H1 (cell line): ENCODE measurements at regions not wholly inside any gene's neighbourhood (a gene's known extent, or its start where the extent isn't known, plus 50 kb on each side); places are given as distances from the start of the nearest gene placed in this dataset.

ENCODE experiments used
- CTCF ChIA-PET: fragments of 300-600 bp; sonication (Branson Sonifier 250); formaldehyde crosslinking; loops from one replicate; lab custom pipeline; 2021; ENCODE audit not compliant: partially characterized antibody; lab: Charles Lee
- POLR2A ChIA-PET: fragments of 300-600 bp; sonication (Branson Sonifier 250); formaldehyde crosslinking; loops from one replicate; lab custom pipeline; 2021; ENCODE audit warnings: inconsistent platforms; ENCODE audit not compliant: partially characterized antibody; lab: Charles Lee
- DNase-seq, 2 experiments: peaks; one replicate each; pipeline versions ENCODE4 v3.0.0 to v3.0.0-alpha.2; 2010 to 2022; ENCODE audit warnings: low spot score in 2 of 2, low read depth in 1 of 2, mixed read lengths in 1 of 2
- FAIRE-seq: peaks from 2 replicates; lab custom pipeline; 2011; peaks lifted over from hg19 to GRCh38; lab: Jason Lieb, UNC
- H2AFZ ChIP-seq: 2 replicates; pipeline ENCODE4 v1.8.1; 2012; ENCODE audit warnings: low read length, inconsistent platforms
- H2AK5ac ChIP-seq: 2 replicates; pipeline ENCODE4 v1.6.1; 2013; ENCODE audit warnings: low read depth, low read length
- H2BK120ac ChIP-seq: replicated peaks from 2 replicates; pipeline ENCODE3; 2013; ENCODE audit warnings: low read depth, low read length, inconsistent platforms
- H2BK12ac ChIP-seq: 2 replicates; pipeline ENCODE4 v1.6.1; 2013; ENCODE audit warnings: low read depth, low read length
- H2BK15ac ChIP-seq: 2 replicates; pipeline ENCODE4 v1.6.1; 2013; ENCODE audit warnings: low read length
- H2BK20ac ChIP-seq: 2 replicates; pipeline ENCODE4 v1.6.1; 2013; ENCODE audit warnings: low read length
- H2BK5ac ChIP-seq: 2 replicates; pipeline ENCODE4 v1.6.1; 2013; ENCODE audit warnings: low read depth, low read length
- H3K14ac ChIP-seq: 2 replicates; pipeline ENCODE4 v1.6.1; 2013; ENCODE audit warnings: inconsistent platforms; ENCODE audit not compliant: insufficient read length
- H3K18ac ChIP-seq: 2 replicates; pipeline ENCODE4 v1.6.1; 2013; ENCODE audit warnings: low read length; ENCODE audit errors: extremely low read depth
- H3K23ac ChIP-seq: 2 replicates; pipeline ENCODE4 v1.6.1; 2013; ENCODE audit warnings: inconsistent platforms; ENCODE audit not compliant: insufficient read length
- H3K23me2 ChIP-seq: 2 replicates; pipeline ENCODE4 v1.6.1; 2013; ENCODE audit warnings: low read depth, low read length
- H3K27ac ChIP-seq: 2 replicates; pipeline ENCODE4 v1.6.1; 2011; ENCODE audit warnings: low read depth, low read length, inconsistent platforms
- H3K27me3 ChIP-seq, 4 experiments: replicated peaks in 1 of 4; 1 replicate in 1 of 4; 2 replicates in 3 of 4; pipeline versions ENCODE4 v1.6.1 to v1.8.1; 2011 to 2013; ENCODE audit warnings: low read length in 3 of 4, mild to moderate bottlenecking in 3 of 4, inconsistent platforms in 2 of 4, mixed read lengths in 2 of 4, moderate library complexity in 1 of 4; ENCODE audit not compliant: control insufficient read depth in 3 of 4, insufficient read depth in 3 of 4; ENCODE audit errors: extremely low read depth in 1 of 4
- H3K36me3 ChIP-seq, 4 experiments: 2 replicates each; pipeline versions ENCODE4 v1.6.1 to v1.8.1; 2011 to 2013; ENCODE audit warnings: mild to moderate bottlenecking in 4 of 4, low read length in 3 of 4, moderate library complexity in 2 of 4, control low read depth in 1 of 4, inconsistent platforms in 1 of 4; ENCODE audit not compliant: insufficient read depth in 4 of 4, control insufficient read depth in 2 of 4
- H3K4ac ChIP-seq: replicated peaks from 2 replicates; pipeline ENCODE3; 2013; ENCODE audit warnings: low read length, low read depth, mixed read lengths, inconsistent platforms; ENCODE audit not compliant: insufficient read length
- H3K4me1 ChIP-seq, 4 experiments: replicated peaks in 1 of 4; 1 replicate in 1 of 4; 2 replicates in 3 of 4; pipeline versions ENCODE4 v1.6.1 to v1.8.1; 2011 to 2013; ENCODE audit warnings: low read length in 3 of 4, inconsistent platforms in 2 of 4, mixed read lengths in 1 of 4; ENCODE audit not compliant: insufficient read depth in 4 of 4, control insufficient read depth in 3 of 4
- H3K4me2 ChIP-seq, 2 experiments: 2 replicates each; pipeline versions ENCODE4 v1.6.1 to v1.8.1; 2011 to 2013; ENCODE audit warnings: low read depth in 2 of 2, low read length in 2 of 2, control low read depth in 1 of 2, inconsistent platforms in 1 of 2, mild to moderate bottlenecking in 1 of 2; ENCODE audit not compliant: insufficient read depth in 1 of 2
- H3K4me3 ChIP-seq, 4 experiments: fragments of 200-600, 300-600 bp in 1 of 4; sonication (generic), shearing (Covaris generic), sonication (Bioruptor Twin) in 1 of 4; 2 replicates each; pipeline versions ENCODE4 v1.5.1 to v1.8.1; 2011 to 2016; ENCODE audit warnings: low read length in 4 of 4, low read depth in 3 of 4, control low read depth in 2 of 4, inconsistent platforms in 2 of 4, mild to moderate bottlenecking in 2 of 4, mixed read lengths in 1 of 4, moderate library complexity in 1 of 4; ENCODE audit not compliant: insufficient read depth in 2 of 4; ENCODE audit errors: extremely low read depth in 1 of 4
- H3K56ac ChIP-seq: replicated peaks from 2 replicates; pipeline ENCODE3; 2013; ENCODE audit warnings: low read depth, mild to moderate bottlenecking, mixed read lengths, low read length, inconsistent platforms; ENCODE audit not compliant: insufficient read length
- H3K79me1 ChIP-seq: 2 replicates; pipeline ENCODE4 v1.6.1; 2013; ENCODE audit warnings: low read depth, low read length, control low read depth
- H3K79me2 ChIP-seq, 2 experiments: 2 replicates each; pipeline versions ENCODE4 v1.6.1 to v1.8.1; 2012 to 2013; ENCODE audit warnings: low read length in 2 of 2, mild to moderate bottlenecking in 2 of 2, inconsistent platforms in 1 of 2; ENCODE audit not compliant: insufficient read depth in 2 of 2, control insufficient read depth in 1 of 2
- H3K9ac ChIP-seq, 4 experiments: replicated peaks in 1 of 4; 1 replicate in 1 of 4; 2 replicates in 3 of 4; pipeline versions ENCODE4 v1.6.1 to v1.8.1; 2011 to 2013; ENCODE audit warnings: low read depth in 3 of 4, low read length in 3 of 4, control low read depth in 2 of 4, mild to moderate bottlenecking in 2 of 4, moderate library complexity in 2 of 4, inconsistent platforms in 1 of 4; ENCODE audit errors: extremely low read depth in 1 of 4
- H3K9me3 ChIP-seq, 2 experiments: 2 replicates each; pipeline versions ENCODE4 v1.6.1 to v1.8.1; 2012 to 2013; ENCODE audit warnings: mild to moderate bottlenecking in 2 of 2, moderate library complexity in 2 of 2, control low read depth in 1 of 2, inconsistent platforms in 1 of 2, low read depth in 1 of 2, low read length in 1 of 2, mixed read lengths in 1 of 2; ENCODE audit not compliant: insufficient read depth in 2 of 2
- H4K20me1 ChIP-seq, 2 experiments: replicated peaks in 1 of 2; 2 replicates each; pipeline versions ENCODE3 to v1.8.1; 2011 to 2013; ENCODE audit warnings: inconsistent platforms in 2 of 2, low read length in 2 of 2, mild to moderate bottlenecking in 1 of 2; ENCODE audit not compliant: insufficient read depth in 2 of 2, control insufficient read depth in 1 of 2
- H4K5ac ChIP-seq: 2 replicates; pipeline ENCODE4 v1.6.1; 2013; ENCODE audit warnings: low read length, low read depth, mixed read lengths, inconsistent platforms; ENCODE audit not compliant: insufficient read length
- H4K8ac ChIP-seq: 2 replicates; pipeline ENCODE4 v1.8.0; 2013; ENCODE audit warnings: mild to moderate bottlenecking, moderate library complexity, low read length, inconsistent platforms; ENCODE audit not compliant: insufficient read depth; ENCODE audit errors: extremely low read depth
- H4K91ac ChIP-seq: replicated peaks from 2 replicates; pipeline ENCODE3; 2013; ENCODE audit warnings: low read length, mixed read lengths, inconsistent platforms; ENCODE audit not compliant: insufficient read length
- CHD1 ChIP-seq: IDR thresholded peaks from 2 replicates; pipeline ENCODE4 v1.6.1; 2012; ENCODE audit warnings: low read depth, low read length, improper control_type of control experiment
- CTCF ChIP-seq, 3 experiments: IDR thresholded peaks; 1 replicate in 2 of 3; 2 replicates in 1 of 3; pipeline versions ENCODE4 v1.5.1 to v1.6.1; 2011; ENCODE audit warnings: low read length in 3 of 3, mild to moderate bottlenecking in 3 of 3, inconsistent platforms in 2 of 3, low read depth in 1 of 3, moderate library complexity in 1 of 3; ENCODE audit not compliant: insufficient read depth in 1 of 3; ENCODE audit errors: control extremely low read depth in 1 of 3
- MAFK ChIP-seq: IDR thresholded peaks from 2 replicates; pipeline ENCODE4 v1.6.1; 2012; ENCODE audit warnings: low read depth, mild to moderate bottlenecking, improper control_type of control experiment, low read length
- MAX ChIP-seq: IDR thresholded peaks from 2 replicates; pipeline ENCODE4 v1.6.1; 2012; ENCODE audit warnings: inconsistent platforms
- POU5F1 ChIP-seq: IDR thresholded peaks from 2 replicates; pipeline ENCODE4 v1.6.1; 2011; ENCODE audit warnings: low read depth, mild to moderate bottlenecking, low read length, moderate library complexity
- RBBP5 ChIP-seq: IDR thresholded peaks from 2 replicates; pipeline ENCODE4 v1.7.1; 2012; ENCODE audit warnings: low read depth, mild to moderate bottlenecking, inconsistent platforms, low read length, moderate library complexity, borderline replicate concordance
- RFX5 ChIP-seq: IDR thresholded peaks from 2 replicates; pipeline ENCODE4 v1.6.1; 2011; ENCODE audit warnings: low read depth, low read length, improper control_type of control experiment, borderline replicate concordance
- SIX5 ChIP-seq: IDR thresholded peaks from 2 replicates; pipeline ENCODE4 v1.6.1; 2011; ENCODE audit warnings: mild to moderate bottlenecking, low read depth, low read length
- WGBS, 2 experiments: shearing (Covaris generic) in 1 of 2; methylation state at CpG; one replicate each; pipeline versions ENCODE4 v1.1.6 to v1.1.7; 2013 to 2015; ENCODE audit warnings: low lambda C conversion rate in 2 of 2, mixed read lengths in 2 of 2, inconsistent platforms in 1 of 2, low coverage in 1 of 2, missing lambda C conversion rate in 1 of 2; ENCODE audit not compliant: insufficient replicate concordance in 2 of 2, insufficient coverage in 1 of 2, insufficient read length in 1 of 2; ENCODE audit errors: extremely low coverage in 1 of 2, missing lambda C conversion rate in 1 of 2; 5-methylcytosine and 5-hydroxymethylcytosine counted together

GRCh38 chr16:27729516-27730304 lies 179.8 kb downstream of the KATNIP start:
- H3K27ac ChIP-seq, result no peak overlapping the region
- peaks cover 0 to 3% of the 10 kb centered on the region in 2 experiments for H4K20me1 ChIP-seq
- no peak overlapping the region for H3K56ac ChIP-seq
- H2BK20ac ChIP-seq, result no peak overlapping the region
- TF ChIP-seq POU5F1 (no peak), CTCF (IDR thresholded peaks at IDR 0.05; ENCODE audit: control extremely low read depth in 1 of 3, insufficient read depth in 1 of 3, low read depth in 1 of 3, low read length in 3 of 3) (no peak), RBBP5 (no peak), SIX5 (no peak), MAX (no peak), CHD1 (no peak), RFX5 (no peak), MAFK (no peak)
- no peak overlapping the region for H3K4me3 ChIP-seq
- no peaks in the 10 kb centered on the region; the same call in 1 of the 2 replicates for H3K23me2 ChIP-seq
- no peak overlapping the region for H3K4me2 ChIP-seq
- no peaks in the 10 kb centered on the region for H3K4me1 ChIP-seq
- no peak overlapping the region for H3K4ac ChIP-seq
- H3K79me2 ChIP-seq, result no peaks in the 10 kb centered on the region
- no peaks in the 10 kb centered on the region for H3K79me1 ChIP-seq
- H3K23ac ChIP-seq, result no peak overlapping the region
- H3K14ac ChIP-seq, result no peak overlapping the region
- H2BK15ac ChIP-seq, result no peak overlapping the region
- CTCF ChIA-PET, result interaction anchor here (0.8 to 1.6 kb wide), 5 partner anchors 20 to 135 kb away, joined by 3 to 5 read pairs (median 3); no protein-coding TSS in a partner anchor
- H3K36me3 ChIP-seq, result no peaks in the 10 kb centered on the region; a peak in 3 of 8 replicates
- no peak overlapping the region for H3K9ac ChIP-seq
- no peak overlapping the region for H2BK5ac ChIP-seq
- H4K8ac ChIP-seq, result no peak overlapping the region
- H2BK120ac ChIP-seq, result no peak overlapping the region
- POLR2A ChIA-PET, result no interaction called here
- no peak overlapping the region for H2BK12ac ChIP-seq
- no peak for DNase-seq
- H4K5ac ChIP-seq, result no peak overlapping the region
- no peak overlapping the region for H4K91ac ChIP-seq
- 80% methylated on average over 10 of the region's 10 CpGs; no CpG with 5 or more reads in 1 of the 2 experiments for WGBS, 2 experiments
- no peaks in the 10 kb centered on the region for H3K9me3 ChIP-seq
- H2AK5ac ChIP-seq, result no peak overlapping the region
- H2AFZ ChIP-seq, result no peak overlapping the region
- no peak for FAIRE-seq
- H3K18ac ChIP-seq, result no peak overlapping the region
- no peaks in the 10 kb centered on the region for H3K27me3 ChIP-seq
